NCI-H146 treated with DMSO at 0.1 percent for 48 hours (cell line): ENCODE measurements at regions not wholly inside any gene's neighbourhood (a gene's known extent, or its start where the extent isn't known, plus 50 kb on each side); places are given as distances from the start of the nearest gene placed in this dataset.

Source experiments
- DNase-seq: peaks from one replicate; lab custom pipeline; 2025; ENCODE audit not compliant: unreplicated experiment; lab: John Stamatoyannopoulos, UW

DNA sequence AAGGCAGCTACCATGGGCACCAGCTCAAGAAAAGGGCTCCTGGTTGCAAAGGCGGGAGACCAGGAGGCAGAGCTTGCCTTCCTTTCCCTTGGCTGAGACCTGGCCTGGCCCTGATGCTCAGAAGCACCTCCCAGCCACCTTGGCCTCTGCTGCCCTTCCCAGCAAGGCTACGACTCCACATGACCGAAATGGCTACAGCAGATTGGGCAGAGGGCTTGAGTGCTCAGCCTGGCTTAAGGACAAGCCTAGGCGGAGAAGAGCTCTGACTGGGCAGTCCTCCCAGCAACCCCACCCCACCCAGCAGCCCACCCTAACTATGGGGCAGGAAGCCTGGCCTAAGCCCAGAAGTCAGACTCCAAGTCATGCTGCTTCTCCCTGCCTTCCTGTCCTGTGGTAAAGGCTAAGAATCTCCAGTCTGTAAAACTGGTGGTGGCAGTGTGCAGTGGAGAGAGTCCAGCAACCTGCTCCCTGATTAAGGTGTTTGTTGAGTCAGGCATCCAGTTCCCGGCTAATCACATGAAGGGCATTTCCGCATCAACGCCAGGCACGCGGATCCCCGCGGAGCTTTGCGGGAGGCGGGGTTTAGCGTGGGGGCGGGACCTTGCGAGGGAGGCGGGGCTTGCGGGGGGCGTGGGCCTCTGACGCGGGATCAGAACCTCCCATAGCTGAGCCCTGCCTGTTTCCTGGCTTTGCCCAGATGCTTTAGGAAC is 256.0 kb downstream of the BCL11A start:
- no peak for DNase-seq

DNA sequence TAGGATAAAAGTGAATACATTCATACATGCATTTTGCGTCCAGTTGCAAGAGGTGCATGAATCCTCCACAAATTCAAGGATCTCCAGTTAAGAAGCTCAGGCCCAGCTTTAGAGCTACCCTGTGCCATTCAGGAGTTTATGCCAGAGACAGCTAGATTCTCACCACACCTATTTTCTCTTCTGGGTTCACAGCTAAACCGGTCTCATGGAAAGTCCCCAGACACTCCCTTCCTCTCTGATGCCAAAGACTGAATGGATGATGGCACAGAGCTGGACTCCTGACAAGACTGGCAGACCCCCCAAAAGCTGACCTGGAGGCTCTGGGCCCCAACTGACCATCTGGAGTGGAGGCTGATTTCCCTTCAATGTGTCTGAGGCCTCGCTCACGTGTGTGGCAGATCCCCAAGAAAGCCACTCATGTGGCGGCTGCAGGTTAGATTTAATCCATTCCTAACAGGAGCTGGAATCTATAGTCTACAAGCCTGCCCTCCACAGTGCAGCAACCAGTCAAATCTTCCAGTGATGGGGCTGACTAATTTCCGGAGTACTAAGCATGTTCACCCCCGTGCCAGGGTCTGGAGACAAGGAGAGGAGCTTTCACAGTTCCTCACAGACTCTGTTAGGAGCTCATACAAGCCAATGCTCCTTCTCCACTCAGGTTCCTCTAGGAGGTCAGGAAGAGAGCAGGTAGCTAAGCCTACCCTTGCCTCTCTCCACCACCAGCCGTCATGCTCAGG is 257.1 kb downstream of the BCL11A start:
- no peak for DNase-seq

DNA sequence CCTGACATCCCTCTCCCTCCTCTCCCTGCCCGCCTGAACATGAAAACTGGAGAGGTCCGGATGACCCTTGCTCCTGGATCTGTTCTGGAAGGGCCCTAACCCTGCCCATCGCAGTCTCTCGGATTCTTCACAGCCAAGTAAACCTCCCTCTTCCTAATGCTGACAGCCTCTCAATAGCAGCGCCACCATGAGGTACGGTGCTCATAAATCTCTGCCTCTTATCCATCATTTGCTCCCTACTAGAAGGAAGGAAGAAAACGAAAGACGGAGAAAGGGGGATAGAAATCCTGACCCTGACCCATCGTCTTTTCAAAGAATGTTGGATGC is 257.9 kb downstream of the BCL11A start:
- DNase-seq = no peak

DNA sequence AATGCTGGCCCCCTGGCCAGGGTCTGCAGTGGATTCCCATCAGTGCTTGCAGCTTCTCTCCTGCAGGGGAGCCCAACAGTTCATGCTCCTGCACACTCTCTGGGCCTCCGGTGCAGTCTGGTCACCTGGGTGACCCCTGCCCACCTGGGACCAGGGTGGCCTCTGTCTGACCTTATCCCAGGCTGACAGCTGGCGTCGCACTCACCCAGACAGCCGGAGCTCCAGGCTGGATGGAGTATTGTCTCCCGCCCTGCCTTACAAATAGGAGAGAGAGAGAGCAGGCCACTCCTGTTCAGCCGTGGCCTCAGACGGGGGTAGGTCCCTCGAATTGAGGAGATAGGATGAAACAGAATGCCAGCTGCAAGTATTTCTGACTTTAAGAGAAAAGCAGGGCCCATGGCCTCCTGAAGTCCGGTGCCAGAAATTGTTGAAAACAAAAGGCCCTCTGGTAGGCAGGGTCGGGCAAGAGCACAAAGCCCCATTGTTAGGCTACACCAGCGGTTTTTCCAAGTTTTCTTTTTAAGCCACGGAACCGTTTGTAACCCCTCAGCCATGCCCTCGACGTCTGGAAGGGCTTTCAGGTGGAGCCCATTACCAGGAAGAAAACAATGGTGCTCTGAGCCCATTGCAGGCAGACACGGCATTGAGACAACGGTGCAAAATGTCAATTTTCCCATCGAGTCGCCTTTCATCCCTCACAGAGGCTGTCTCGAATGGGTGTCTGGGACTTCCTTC is 258.4 kb downstream of the BCL11A start:
- no peak for DNase-seq

DNA sequence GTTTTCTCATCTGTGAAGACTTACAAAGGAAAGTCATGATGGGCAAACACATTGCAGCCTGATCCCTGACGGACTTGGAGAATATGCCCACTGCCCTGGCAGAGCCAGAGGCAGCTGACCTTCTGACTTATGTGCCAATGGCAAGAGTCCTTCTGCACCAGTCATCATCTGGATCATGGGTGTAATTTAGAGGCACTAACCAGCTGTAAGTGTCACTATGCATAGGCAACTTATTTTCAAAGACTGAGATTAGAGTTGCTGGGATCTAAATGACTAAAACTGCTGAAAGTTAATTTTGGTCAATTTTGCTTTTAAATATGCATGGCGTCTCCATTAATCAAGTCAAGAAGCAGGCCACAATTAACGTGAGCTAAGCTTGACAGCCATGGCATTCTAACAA is 261.2 kb downstream of the BCL11A start:
- DNase-seq = no peak

DNA sequence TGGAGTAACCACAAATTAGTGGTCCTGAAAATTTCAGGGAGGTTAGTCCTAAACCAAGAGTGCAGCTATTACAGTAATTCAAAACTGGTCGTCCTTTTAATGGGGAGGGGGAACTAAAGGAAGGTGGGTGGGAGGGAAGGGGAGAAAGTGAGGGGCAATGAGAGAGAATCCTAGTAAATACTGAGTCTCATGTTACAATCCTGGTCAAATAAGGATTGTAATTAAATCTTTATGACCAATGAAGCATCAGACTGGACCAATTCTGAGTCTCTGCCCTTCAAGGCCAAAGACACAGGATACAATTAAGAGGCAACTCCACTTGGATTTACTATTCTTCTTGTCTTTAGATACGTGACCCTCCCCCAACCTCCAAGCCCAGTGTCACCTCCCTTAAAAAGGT is 262.9 kb downstream of the BCL11A start:
- no peak for DNase-seq

DNA sequence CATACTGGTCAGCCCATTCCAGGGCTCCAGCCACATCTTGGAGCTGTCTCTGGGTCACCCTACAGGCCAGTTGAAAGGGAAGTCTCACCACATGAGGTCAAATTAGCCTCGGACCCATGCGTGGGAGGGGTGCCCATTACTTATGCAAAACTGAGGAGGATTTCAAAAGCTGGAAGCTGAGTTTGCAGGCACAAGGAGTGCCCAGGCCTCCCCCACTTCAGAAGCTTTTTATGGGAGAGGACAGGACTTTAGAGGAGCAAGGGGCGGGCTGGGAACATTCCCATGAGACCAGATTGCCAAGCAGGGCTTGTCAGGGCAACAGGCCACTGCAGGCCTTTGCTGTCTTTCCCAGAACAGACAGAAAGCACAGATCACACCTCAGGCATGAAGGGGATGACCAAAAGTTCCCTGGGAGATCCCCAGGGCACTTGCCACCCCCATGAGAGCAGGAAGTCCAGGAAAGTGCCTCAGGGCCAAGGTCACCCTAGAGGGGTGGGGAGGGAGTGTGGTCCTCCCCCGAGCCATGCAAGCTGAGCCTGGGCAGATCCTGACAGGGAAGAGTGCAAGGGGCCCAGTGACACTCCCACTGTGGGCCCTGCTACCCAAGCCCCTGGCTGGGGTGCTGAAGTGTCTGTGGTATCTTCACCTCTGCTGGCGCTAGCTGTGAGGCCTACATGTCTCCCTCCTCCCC is 267.7 kb downstream of the BCL11A start:
- DNase-seq = no peak

DNA sequence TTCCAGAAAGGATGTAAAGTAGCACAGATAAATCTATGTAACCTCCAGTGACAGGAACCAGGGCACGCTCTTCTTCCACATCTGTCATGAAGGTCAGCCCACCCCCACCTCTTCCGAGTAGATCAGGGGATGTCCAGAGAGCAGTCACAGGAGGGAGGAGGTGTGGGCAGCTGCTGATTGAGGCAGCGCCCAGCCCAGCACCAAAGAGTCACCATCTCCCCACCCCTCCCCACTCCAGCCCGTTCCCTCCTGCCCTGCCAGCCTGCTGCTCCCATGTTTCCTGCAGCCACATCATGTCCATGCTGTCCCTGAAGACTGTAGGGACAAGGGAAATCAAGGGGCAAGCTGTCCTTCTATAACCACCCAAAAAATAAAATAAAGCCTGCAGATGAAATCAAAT is 269.8 kb downstream of the BCL11A start:
- no peak for DNase-seq

DNA sequence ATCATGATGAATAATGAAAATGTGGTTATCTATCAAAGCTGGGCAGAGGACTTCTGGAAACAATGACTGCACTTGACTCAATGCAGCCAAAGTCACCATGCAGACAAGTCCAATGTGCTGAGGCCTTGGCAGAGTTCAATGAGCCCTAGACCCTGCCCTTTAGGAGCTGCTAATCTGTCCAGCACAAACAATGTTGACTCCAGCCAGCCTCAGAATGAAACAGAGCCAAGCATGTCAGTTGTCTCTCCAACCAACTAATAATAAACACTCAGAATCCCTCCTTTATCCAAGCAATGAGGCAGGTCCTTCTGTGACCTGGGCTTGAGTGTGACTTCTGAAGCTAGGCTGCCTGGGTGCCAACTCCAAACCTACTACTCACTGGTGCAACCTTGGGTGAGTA is 270.6 kb downstream of the BCL11A start:
- DNase-seq = no peak

DNA sequence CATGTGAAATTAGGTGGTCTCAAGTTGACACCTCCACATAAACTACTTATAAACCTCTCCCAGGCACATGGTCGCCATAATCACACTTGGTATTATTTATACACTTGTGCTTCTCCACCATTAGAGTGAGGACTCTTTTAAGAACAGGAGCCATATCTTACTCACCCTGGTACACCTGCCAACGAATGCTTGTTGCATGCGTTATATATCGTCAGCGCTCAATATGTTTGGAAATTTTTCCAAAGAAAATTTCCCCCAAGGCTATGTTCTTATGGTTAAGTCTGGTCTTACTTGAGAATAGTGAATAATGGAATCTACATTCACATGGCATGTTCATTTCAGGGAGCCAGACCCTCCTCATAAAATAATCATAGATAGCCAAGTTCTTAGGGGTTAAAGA is 271.7 kb downstream of the BCL11A start:
- no peak for DNase-seq

DNA sequence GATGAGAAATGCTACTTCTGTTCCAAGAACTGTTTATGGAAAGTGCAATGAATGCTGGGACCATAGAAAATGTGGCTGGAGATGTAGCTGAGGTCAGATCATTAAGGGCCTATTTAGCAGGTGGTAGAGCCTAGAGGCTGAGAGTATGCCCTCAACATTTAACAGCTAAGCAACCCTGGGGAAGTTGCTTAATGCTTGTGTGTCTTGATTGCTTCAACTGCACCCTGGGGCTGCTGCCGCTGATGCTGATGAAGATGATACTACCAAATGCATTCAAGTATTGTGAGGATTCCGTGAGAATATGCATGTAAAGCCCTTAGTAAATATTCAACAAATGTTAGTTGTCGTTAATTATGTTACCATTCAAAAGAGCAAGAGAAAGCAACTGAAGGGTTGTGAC is 273.2 kb downstream of the BCL11A start:
- DNase-seq = no peak

DNA sequence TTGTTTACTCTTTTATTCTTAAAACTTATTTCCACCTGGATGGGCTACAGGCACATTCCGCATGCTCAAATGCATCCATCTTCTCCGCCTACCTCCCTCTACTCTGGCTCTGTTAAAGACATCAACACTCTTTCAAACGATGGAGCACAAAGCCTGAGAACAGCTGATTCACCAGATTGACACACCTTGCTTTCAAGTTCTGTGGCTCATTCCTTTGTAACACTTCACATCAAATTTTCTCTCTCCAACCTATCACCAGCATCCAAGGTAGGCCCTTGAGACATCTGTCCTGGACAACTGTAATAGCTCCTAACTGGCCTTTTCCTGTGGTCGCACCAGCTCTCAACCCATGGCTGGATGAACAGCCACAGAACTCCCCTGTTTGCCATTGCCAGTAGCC is 274.5 kb downstream of the BCL11A start:
- no peak for DNase-seq

DNA sequence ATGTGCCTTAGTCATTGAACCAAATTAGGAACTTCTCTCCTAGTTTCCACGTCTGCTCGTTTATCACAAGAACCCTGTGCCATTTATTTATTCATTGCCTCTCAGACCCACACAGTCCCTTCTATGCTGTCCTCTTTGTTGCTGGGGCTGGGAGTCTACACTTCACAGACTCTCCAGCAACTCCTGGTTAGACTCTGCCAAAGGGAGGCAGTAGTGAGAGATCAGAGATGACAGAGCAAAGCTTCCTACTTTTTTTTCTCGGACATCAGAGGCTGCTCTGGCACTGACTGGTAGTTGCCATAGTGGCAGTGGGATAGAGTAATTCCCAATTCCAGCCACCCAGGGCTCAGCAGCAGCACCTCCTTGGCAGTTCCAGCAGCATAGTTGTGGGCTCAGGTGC is 277.5 kb downstream of the BCL11A start:
- DNase-seq = no peak

DNA sequence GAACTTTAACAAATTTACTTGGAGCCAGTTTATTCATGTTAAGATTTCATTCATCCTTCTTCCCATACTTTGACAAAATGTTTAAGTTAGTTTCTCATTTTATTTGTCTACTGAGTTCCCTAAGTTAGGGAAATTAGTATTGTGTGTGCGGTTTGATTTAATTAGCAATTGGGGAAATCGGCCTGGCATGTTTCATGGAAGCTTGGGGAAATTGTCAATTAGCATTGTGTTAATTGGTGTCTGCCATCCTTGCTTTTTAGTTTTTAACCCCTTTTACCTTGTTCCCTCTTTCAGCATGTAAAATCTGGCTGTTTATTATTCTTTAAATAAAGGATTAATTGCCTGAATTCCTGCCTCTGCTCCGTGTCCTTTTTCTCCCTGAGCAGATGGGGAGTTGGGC is 279.6 kb downstream of the BCL11A start:
- DNase-seq = no peak

DNA sequence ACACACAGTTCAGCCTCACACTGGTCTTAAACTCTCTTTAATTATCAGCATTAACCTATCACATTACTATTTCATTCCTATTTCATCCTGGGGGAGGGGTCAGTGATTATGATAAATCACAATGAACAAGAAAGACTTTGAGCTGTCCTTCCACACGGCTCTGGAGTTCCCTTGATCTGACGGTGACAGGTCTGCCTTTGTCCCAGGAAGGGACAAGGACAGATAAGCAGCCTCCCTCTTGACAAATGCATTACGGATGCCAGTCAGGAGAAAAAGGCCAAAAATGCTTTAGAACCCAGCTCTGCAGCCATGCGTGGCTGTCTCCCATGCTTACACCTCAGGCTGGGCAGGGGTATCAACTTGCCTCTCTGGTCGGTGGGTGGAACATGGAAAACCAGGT is 281.7 kb downstream of the BCL11A start:
- no peak for DNase-seq

DNA sequence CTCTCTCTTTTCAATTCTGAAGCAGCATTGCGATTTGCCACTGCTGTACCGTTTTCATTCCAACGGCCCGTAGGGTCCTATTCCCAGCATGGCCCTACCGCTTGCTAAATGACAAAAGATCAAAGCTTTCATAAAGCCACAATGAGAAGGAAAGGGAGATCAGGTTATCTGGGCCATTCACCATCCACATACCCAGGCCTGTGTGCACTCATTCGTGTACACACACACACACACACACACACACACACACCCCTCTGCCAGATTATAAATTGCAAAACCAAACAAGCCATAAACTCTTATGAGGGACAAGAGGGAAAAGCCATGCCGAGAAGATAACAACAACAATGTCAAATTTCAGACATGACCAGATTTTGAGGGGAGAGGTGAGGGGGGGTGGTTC is 282.3 kb downstream of the BCL11A start:
- DNase-seq = no peak

DNA sequence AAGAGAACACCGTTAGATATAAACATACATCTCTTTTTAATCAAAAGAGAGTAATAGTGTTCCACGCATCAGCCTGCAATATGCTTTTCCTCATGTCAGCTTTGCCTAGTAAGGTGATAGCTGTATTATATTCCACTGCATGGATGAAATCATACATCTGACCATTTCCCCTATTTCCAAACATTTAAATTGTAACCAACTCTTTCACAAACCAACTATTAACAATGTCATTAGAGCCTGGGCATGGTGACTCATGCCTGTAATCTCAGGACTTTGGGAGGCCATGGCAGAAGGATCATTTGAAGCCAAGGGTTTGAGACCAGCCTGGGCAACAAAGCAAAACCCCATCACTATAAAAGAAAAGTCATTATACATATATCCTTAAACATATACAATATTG is 284.8 kb downstream of the BCL11A start:
- no peak for DNase-seq

DNA sequence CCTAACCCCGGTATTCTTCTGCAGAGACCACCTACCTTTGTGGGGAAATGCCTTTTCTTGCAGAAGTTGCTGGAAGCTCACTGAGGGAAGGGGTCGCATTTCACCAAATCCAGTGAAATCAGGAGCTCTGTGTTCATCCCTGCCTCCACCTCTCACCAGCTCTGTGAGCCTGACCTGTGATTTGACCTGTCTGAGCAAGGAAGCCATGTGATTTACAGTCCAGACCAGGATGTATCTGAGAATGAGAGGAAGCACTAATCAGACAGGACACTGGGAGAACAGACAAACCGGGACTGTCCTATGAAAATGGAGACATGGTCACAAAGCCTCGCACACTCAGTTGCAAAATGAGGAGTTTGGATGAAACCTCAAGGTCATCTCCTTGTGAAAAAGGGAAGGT is 285.4 kb downstream of the BCL11A start:
- no peak for DNase-seq

DNA sequence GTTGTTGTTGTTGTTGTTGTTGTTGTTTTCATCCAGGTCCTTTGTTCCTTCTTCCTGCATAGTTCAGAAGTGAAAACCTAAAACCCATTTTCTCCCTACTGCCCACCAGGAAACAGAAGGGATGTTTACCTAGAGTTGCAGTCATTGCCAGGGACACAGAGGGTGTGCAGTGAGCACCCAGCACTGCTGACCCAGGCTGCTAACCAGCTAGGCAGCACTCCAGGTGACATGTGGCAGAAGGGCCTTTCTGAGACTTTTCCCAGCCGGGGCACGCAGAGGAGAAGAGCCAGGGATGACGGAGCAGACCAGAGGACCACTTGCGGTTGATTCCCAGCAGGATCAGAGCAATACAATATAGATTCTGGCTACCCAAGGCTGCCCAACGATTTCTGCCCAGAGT is 286.3 kb downstream of the BCL11A start:
- DNase-seq = no peak

DNA sequence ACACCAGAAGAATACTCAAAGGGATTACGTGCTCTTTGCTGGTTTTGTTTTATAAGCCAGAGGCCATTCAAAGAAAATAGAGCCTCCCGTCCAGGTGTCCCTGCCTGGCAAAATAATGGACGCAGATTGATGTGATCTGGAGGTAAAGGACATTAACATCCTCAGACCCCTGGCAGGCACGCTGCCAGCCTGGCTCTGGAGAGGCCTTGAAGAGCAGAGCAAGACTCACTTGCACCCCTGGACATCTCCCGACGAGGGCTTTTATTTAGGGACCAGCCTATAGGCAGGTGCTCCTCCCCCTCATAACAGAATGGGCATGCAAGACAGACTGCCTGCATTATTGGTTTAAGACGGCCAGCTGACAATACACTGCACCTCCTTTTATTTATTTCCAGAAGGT is 291.3 kb downstream of the BCL11A start:
- DNase-seq = no peak

DNA sequence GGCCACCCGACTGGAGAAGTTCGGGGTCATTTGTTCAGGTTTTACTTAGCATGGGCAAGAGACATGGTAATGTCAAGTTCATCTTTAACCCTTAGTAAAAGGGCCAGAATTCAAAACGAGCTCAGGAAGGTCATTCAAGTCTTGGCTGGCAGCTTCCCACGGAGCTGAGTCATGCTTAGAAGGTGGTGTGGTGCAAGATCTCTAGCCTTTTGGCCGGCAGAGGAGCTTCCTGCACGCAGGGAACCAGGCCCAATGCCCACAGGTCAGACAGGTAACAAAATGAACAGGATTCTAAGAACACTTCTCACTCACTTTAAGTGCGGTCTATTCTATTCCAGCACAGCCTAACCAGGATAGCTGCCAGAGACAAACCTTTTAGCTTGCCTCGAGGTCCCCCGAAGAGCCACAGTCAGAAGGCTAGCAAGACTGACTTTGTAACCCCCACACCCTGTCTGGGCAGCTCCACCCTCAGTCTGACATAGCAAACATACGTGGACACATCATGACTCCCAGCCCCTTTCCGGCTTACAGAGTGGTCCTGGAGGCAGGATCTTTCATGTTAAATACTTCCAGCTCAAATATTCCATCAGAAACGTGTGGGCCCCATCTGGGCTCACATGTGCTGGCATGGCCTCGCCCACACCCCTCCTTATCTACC is 292.7 kb downstream of the BCL11A start:
- DNase-seq = no peak
